Inflammatory macrophage (primary cell): ENCODE measurements at regions not wholly inside any gene's neighbourhood (a gene's known extent, or its start where the extent isn't known, plus 50 kb on each side); places are given as distances from the start of the nearest gene placed in this dataset.

Experiments used
- DNase-seq, 2 donors: peaks; one replicate each; pipeline ENCODE4 v3.0.0-alpha.2; 2020 to 2022

GRCh38 chr10:10865303-10865702, 152.4 kb upstream of the CELF2 start:
- no peak for DNase-seq

- no peak for DNase-seq
Observed at GRCh38 chr10:10865913-10866312, 151.8 kb upstream of the CELF2 start.

DNA sequence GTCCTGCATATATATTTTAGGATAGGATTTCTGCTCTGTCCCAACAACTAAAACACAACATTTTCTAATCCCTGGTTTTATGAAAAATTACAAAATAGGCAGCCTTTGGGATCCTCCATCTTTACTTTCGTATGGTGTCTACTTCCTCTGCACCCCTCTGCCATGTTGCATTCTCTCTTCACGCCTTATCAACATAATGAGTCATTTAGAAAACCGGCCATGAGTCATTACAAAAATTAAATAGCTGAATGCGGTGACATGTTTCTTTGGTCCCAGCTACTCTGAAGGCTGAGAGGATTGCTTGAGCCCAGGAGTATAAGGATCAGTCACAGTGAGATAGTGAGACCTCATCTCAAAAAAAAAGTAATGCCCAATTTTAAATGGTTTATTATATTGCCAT, 148.1 kb upstream of the CELF2 start:
- no peak for DNase-seq

DNA sequence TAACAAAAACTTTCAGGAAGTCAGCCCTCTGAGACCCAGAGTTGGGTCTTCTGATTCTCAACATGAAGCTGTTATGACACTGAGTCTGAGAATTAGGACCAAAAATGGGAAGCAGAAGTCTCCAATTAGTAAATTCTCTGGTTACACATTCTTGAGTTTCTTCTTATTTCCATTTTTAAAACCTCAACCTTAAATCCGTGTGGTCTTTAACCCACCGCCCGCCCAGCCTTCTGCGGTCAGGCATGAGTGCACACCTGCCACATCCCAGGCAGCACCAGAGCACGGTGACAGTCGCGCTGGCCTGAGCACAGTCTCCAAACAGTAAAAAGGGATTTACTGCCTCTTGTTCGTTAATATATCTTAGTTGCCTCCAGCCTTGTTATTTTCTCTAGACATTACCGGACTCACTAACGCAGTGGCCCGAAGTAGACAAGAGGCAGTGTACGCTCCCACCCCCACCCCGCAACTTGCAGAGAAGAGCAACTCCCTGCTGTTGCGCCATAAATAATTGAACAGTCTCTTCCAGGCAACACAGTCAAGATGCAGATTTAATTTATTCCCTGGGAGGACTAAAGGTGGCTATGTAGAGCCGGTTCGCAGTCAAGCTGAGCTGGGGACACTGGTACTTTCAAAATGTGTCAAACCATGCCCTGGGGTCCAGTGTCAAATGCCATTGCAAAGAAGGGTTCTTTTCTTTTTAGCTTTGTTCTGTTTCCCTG, 147.0 kb upstream of the CELF2 start:
- peak; percentile 21 to 30 for DNase-seq

GRCh38 chr10:10871352-10871751, 146.3 kb upstream of the CELF2 start:
- no peak for DNase-seq

DNA sequence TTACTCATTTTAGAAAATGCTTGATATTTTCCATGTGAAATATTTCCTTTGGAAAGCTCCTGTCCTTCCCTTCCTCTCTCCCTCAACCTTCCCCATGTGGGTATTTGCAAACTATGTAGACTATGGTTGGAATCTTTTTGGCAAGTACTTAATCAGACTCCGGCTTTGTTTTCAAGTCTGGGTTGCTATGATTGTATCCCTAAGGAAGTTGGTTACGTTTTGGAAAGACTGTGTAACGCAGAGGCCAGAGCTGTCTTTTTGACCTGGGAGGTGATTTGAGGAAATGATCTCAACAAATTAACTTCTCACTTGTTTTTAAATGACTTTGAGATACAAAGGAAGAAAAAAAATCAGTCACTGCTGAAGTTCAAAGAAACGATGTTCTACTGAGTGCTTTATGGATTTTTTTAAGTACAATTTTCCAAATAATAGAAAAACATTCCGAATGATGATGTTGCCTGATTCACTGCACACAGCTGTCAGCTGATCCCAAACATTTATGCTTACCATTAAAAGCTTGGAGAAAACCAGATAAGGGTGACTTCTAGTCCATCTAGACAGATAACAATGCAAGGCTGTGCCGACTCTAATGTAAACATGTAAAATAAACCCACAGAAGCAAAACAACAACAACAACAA, 145.5 kb upstream of the CELF2 start:
- peak; percentile 6 to 9 for DNase-seq

DNA sequence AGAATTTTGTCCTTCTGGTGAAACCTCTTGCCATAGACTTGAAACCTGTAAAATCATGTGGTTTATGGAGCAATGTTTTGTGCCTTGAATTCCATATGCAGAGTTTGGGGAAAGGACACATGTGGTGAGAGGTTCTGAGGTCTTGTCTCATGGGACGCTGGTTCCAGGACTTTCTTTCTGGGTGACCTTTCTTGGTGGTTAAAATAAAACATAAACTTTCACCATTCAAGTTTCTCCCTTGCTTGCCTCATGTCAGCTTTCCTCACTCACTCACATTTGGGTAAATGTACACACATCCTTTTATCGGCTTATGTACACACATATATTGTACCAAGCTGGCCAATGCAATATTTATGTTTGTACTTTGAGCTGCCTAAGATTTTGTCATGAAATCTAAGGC, 144.9 kb upstream of the CELF2 start:
- DNase-seq, result no peak

- no peak for DNase-seq
Observed at GRCh38 chr10:10873289-10873688, 144.4 kb upstream of the CELF2 start.

DNA sequence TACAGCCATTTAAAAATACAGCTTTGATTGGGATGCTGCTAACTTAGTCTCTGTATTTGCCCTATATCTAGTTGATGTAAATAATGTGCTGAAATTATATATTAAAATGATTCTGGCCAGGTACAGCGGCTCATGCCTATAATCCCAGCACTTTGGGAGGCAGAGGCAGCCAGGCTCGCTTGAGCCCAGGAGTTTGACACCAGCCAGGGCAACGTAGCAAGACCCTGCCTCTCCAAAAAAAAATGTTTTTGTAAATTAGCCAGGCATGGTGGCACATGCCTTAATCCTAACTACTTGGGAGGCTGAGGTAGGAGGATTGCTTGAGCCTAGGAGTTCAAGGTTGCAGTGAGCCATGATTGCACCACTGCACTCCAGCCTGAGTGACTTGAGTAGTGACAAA, 143.8 kb upstream of the CELF2 start:
- DNase-seq, result no peak

DNA sequence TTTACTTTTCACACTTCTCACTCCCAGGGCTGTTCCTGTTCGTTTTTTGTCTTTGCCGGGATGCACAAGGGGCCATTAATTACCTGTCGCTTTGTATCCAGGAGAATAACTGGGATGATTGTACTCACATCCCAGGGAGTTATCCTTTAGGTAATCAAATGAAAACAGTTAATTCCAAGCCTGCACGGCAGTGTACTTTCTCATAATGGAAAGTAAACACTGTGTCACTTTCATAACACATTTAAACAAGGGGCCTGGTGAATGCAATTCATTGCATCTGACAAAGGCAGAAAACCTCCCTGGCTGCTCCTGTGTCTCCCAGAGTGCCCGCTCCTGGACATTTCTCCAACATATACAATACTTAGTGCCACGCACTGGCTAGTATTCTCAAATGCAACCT, 138.7 kb upstream of the CELF2 start:
- DNase-seq, result no peak

DNA sequence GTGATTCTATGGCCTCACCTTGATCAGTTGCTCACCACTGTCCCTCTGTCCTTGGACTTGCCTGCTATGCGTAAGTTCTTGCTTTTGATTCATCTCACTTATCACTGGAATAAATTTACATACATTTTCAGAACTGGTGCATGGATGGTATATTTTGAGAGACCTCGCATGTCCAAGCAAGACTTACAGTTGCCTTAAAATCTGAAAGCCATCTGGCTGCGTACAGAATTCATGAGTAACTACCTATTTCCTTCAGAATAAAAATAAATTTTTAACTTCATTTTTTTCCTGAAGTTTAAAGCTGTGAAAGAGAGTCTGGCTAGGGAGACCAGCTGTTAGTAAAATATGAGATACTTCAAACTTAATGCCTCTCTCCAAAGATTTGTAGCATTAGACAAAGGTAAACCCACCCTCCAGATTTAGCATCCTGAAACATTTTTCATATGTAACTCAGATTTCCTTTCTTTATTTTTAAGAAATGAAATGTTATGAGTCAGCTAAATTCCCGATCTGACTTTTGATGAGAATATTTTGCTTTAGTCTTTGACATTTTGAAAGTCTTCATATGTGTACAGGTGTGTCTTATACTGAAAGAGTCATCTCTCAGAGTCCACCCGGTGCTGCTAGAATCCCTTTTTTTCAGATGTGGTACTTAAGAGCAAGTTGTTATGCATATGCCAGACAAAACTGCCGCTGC, 136.4 kb upstream of the CELF2 start:
- DNase-seq, result no peak

DNA sequence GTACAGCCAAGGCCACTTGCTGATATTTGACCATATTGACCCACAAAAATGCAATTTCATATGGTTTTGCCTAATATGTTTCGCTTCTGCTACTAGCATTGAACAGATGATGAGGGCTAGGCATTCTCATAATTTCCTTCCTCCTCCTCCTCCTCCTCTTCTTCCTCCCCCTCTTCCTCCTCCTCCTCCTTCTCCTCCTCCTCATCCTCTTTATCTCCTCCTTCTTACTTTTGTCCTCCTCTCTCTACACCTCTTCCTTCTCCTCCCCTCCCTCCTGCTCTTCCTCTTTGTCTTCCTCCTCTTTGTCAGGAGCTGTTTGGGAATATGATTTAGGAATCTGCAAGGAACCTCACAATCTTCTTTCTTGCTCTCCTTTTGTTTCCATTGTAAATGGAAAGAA, 133.9 kb upstream of the CELF2 start:
- no peak for DNase-seq

DNA sequence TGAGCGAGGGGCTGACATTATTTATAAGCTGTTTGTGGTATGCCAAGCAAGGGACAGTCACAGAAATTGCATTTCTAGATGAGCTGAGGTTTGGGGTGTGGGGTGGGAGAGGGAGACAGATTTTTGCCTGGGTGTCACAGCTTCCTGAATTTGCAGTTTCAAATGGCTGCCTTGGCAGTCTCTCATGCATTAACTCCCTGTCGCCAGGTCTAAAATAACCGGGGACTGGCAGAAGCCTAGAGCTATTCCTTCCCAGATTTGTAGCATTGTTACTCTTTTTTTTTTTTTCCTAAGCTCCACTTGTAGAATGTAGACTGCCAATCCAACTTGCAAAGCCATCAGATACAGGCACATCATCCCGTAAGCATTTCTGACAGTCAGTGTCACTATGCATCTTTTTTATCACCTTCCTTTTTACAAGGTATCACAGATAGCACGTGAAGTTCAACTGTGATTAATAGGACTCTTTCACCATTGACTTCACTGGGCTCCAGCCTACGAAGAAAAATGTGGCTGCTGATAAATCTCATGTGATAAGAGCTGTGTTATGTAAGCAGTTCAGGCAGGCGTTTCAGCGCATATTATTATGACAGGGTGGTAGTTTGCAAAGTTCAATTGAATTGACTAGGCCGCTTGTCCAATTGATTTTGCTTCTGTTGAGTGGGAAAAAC, 130.7 kb upstream of the CELF2 start:
- no peak for DNase-seq

- no peak for DNase-seq
Observed at GRCh38 chr10:10891124-10892082, 126.3 kb upstream of the CELF2 start.

- DNase-seq, result no peak
Observed at GRCh38 chr10:10892290-10892875, 125.3 kb upstream of the CELF2 start.

DNA sequence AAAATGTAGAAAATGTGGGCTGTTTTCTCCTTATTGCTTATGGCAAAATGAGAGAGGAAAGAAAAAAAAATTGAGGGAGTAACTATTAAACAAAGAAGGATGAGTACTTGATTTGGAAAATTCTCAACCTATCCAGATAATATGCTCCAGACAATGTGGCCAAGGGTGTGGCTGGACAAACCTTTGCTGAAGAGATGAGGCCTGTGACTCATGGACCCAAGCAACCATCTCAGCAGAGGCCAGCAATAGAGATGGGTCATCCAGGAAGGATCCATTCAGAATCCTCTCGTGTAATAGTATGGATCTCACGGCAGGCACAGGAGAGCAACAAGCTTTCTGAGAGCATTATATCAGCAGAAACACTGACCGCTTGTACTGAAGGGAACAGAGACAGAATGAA, 120.3 kb upstream of the CELF2 start:
- DNase-seq, result no peak

DNA sequence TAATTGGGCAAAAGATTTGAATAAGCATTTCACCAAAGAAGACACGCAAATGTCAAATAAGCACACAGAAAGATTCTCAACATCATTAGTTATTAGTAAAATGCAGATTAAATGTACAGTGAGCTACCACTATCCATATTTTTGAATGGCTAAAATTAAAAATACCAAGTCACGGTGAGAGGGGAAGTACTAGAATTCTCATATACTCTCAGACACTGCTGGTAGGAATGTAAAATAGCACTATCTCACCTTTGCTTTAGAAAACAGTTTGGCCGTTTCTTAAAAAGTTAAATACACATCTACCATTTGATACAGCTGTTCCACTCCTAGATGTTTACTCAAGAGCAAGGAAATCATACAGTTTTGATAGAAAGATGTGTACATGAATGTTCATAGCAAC, 115.8 kb upstream of the CELF2 start:
- no peak for DNase-seq

- no peak for DNase-seq
Observed at GRCh38 chr10:10902951-10903350, 114.7 kb upstream of the CELF2 start.

- no peak for DNase-seq
Observed at GRCh38 chr10:10903620-10904019, 114.1 kb upstream of the CELF2 start.

GRCh38 chr10:10910634-10911033, 107.0 kb upstream of the CELF2 start:
- DNase-seq, result no peak

DNA sequence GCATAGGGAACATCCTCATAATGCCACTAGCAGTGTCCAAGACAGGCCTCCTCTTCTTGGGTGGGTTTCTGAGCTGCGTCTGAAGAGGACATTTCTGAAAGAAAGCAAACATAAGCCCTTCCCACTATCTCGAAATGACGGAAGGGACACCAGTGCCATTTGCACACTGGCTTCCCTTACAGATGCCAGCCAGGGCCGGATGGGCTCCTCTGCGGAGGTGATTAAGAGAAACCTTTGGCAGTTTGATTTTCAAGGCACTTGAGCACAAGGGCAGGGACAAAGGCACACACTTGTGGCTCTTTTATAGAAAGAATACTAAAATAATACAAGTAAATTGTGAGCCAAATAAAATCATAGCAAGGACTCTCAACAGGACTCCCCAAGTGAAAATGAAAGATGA, 106.6 kb upstream of the CELF2 start:
- DNase-seq, result no peak

DNA sequence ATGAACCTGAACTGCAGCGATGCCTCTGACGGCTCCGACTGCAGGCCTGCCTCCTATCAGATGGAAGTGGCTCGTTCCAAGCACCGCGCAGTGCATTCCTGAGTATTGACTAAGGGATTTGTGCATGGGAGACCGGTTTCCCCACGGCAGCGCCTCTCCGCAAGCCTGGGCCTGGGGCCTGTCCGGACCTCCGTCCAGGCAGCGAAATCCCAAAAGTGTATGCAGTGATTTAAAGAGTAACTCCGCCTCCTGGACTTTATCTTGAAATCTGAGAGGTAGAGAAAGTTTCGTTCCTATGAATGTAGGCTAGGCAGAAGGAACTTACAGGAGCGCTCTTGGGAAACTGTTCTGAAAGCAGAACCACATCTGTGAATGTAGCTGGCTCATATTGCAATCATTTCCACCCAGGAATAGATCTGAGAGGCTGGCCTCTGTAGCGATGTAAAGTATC, 106.2 kb upstream of the CELF2 start:
- peak; percentile 70 to 71 for DNase-seq
